Astrocyte (in vitro differentiated cells and primary cell): ENCODE measurements at regions not wholly inside any gene's neighbourhood (a gene's known extent, or its start where the extent isn't known, plus 50 kb on each side); places are given as distances from the start of the nearest gene placed in this dataset.

Experiments used
- DNase-seq: peaks from one replicate; pipeline ENCODE4 v3.0.0-alpha.2; 2010; ENCODE audit warnings: low read depth
- FAIRE-seq: peaks from 2 replicates; lab custom pipeline; 2011; peaks lifted over from hg19 to GRCh38; lab: Jason Lieb, UNC
- H2AFZ ChIP-seq: 2 replicates; pipeline ENCODE4 v1.6.0; 2012; ENCODE audit warnings: low read depth, low read length, inconsistent platforms
- H3K27ac ChIP-seq: 2 replicates; pipeline ENCODE4 v1.5.1; 2011; ENCODE audit warnings: low read depth, low read length, inconsistent platforms
- H3K27me3 ChIP-seq: 2 replicates; pipeline ENCODE4 v1.6.0; 2011; ENCODE audit warnings: low read length, inconsistent platforms; ENCODE audit not compliant: insufficient read depth
- H3K36me3 ChIP-seq: 2 replicates; pipeline ENCODE4 v1.5.1; 2011; ENCODE audit warnings: low read length, inconsistent platforms; ENCODE audit not compliant: insufficient read depth
- H3K4me1 ChIP-seq: 2 replicates; pipeline ENCODE4 v1.5.1; 2011; ENCODE audit warnings: low read length, inconsistent platforms; ENCODE audit not compliant: insufficient read depth
- H3K4me2 ChIP-seq: 2 replicates; pipeline ENCODE4 v1.6.0; 2012; ENCODE audit warnings: low read length, inconsistent platforms
- H3K4me3 ChIP-seq: 2 replicates; pipeline ENCODE4 v1.5.1; 2011; ENCODE audit warnings: low read depth, mild to moderate bottlenecking, low read length, inconsistent platforms; ENCODE audit not compliant: insufficient read depth
- H3K79me2 ChIP-seq: 2 replicates; pipeline ENCODE4 v1.6.0; 2012; ENCODE audit warnings: mild to moderate bottlenecking, low read length, inconsistent platforms; ENCODE audit not compliant: insufficient read depth
- H3K9ac ChIP-seq: 2 replicates; pipeline ENCODE4 v1.6.0; 2012; ENCODE audit warnings: mild to moderate bottlenecking, low read length, inconsistent platforms
- H3K9me3 ChIP-seq: 2 replicates; pipeline ENCODE4 v1.5.1; 2012; ENCODE audit warnings: low read depth, mild to moderate bottlenecking, low read length, inconsistent platforms; ENCODE audit not compliant: insufficient read depth
- H4K20me1 ChIP-seq: 2 replicates; pipeline ENCODE4 v1.6.0; 2012; ENCODE audit warnings: low read length, inconsistent platforms; ENCODE audit not compliant: insufficient read depth
- H3K27ac Mint-ChIP-seq: one replicate; pipeline ENCODE4 v1.8.0; 2021; ENCODE audit warnings: mild to moderate bottlenecking, mixed read lengths; ENCODE audit not compliant: unreplicated experiment
- H3K27me3 Mint-ChIP-seq: one replicate; pipeline ENCODE4 v1.8.0; 2021; ENCODE audit warnings: low read depth, mixed read lengths; ENCODE audit not compliant: unreplicated experiment
- H3K36me3 Mint-ChIP-seq: one replicate; pipeline ENCODE4 v1.8.0; 2021; ENCODE audit warnings: low read depth, mixed read lengths; ENCODE audit not compliant: unreplicated experiment
- H3K4me1 Mint-ChIP-seq: one replicate; pipeline ENCODE4 v1.8.0; 2021; ENCODE audit warnings: low read depth, mixed read lengths; ENCODE audit not compliant: unreplicated experiment
- H3K4me3 Mint-ChIP-seq: one replicate; pipeline ENCODE4 v1.8.0; 2021; ENCODE audit warnings: mild to moderate bottlenecking, moderate library complexity, mixed read lengths; ENCODE audit not compliant: unreplicated experiment
- H3K9me3 Mint-ChIP-seq: one replicate; pipeline ENCODE4 v1.8.0; 2021; ENCODE audit warnings: mild to moderate bottlenecking, mixed read lengths; ENCODE audit not compliant: unreplicated experiment
- CTCF ChIP-seq: IDR thresholded peaks from 2 replicates; pipeline ENCODE4 v1.5.1; 2011; ENCODE audit warnings: low read depth, mild to moderate bottlenecking, inconsistent platforms, low read length, moderate library complexity; ENCODE audit not compliant: insufficient read depth
- EZH2 ChIP-seq: IDR thresholded peaks from 2 replicates; pipeline ENCODE4 v1.6.1; 2012; ENCODE audit warnings: mild to moderate bottlenecking, low read length, inconsistent platforms; ENCODE audit not compliant: insufficient read depth

- H3K27ac ChIP-seq = no peak overlapping the region
- H2AFZ ChIP-seq = no peak overlapping the region
- H3K79me2 ChIP-seq = no peaks in the 10 kb centered on the region
- no peaks in the 10 kb centered on the region for H4K20me1 ChIP-seq
- H3K27me3 Mint-ChIP-seq = no peaks in the 10 kb centered on the region
- no peaks in the 10 kb centered on the region for H3K36me3 ChIP-seq
- no peak overlapping the region for H3K4me2 ChIP-seq
- H3K9me3 ChIP-seq = no peaks in the 10 kb centered on the region
- no peaks in the 10 kb centered on the region for H3K4me1 Mint-ChIP-seq
- peaks cover 5% of the 10 kb centered on the region for H3K9me3 Mint-ChIP-seq
- DNase-seq (no peak), FAIRE-seq (no peak)
- H3K27me3 ChIP-seq = no peaks in the 10 kb centered on the region
- no peak overlapping the region for H3K27ac Mint-ChIP-seq
- H3K4me3 ChIP-seq = no peak overlapping the region
- H3K4me1 ChIP-seq = no peaks in the 10 kb centered on the region
- no peak overlapping the region for H3K9ac ChIP-seq
- no peak for TF ChIP-seq EZH2
- TF ChIP-seq CTCF = no peak
- no peak overlapping the region for H3K4me3 Mint-ChIP-seq
- no peaks in the 10 kb centered on the region for H3K36me3 Mint-ChIP-seq
Observed at GRCh38 chr13:104961246-104961645, 1574.2 kb downstream of the EFNB2 start.

GRCh38 chr13:104954210-104954609 lies 1581.3 kb downstream of the EFNB2 start:
- no peak overlapping the region for H3K4me3 Mint-ChIP-seq
- Histone ChIP-seq H3K4me3 (no peak overlapping the region), H3K9me3 (no peaks in the 10 kb centered on the region), H3K4me1 (peaks cover 4% of the 10 kb centered on the region), H4K20me1 (no peaks in the 10 kb centered on the region), H3K9ac (no peak overlapping the region), H3K79me2 (no peaks in the 10 kb centered on the region), H2AFZ (no peak overlapping the region), H3K4me2 (no peak overlapping the region), H3K36me3 (no peaks in the 10 kb centered on the region), H3K27me3 (no peaks in the 10 kb centered on the region), H3K27ac (no peak overlapping the region)
- no peak for TF ChIP-seq EZH2
- no peak for TF ChIP-seq CTCF
- H3K27me3 Mint-ChIP-seq = no peaks in the 10 kb centered on the region
- no peak overlapping the region for H3K27ac Mint-ChIP-seq
- no peaks in the 10 kb centered on the region for H3K36me3 Mint-ChIP-seq
- DNase-seq (no peak), FAIRE-seq (no peak)
- peaks cover 4% of the 10 kb centered on the region for H3K9me3 Mint-ChIP-seq
- H3K4me1 Mint-ChIP-seq = peaks cover 10% of the 10 kb centered on the region

DNA sequence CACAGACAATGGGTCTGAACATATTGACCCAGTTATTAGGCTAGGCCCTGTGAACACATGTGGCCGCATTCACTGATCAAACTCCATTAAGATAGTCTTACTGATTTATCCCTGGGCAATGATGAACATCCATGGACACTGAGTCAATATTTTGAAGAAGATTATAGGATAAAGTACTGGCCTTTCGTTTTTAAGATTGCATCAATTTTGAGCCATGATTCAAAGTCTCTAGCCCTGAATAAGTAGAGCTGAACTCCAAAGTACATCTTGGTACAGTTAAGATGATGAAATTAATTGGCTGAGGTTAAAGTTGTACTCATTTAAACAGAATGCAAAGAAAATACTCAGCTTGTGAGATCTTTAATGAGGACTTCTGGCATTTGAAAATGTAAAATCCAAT lies 1581.9 kb downstream of the EFNB2 start:
- no peaks in the 10 kb centered on the region for H3K9me3 ChIP-seq
- H3K9ac ChIP-seq = no peak overlapping the region
- H3K9me3 Mint-ChIP-seq = peaks cover 2% of the 10 kb centered on the region
- no peaks in the 10 kb centered on the region for H3K79me2 ChIP-seq
- no peak for TF ChIP-seq CTCF
- no peak for TF ChIP-seq EZH2
- DNase-seq (no peak), FAIRE-seq (no peak)
- H3K4me2 ChIP-seq = no peak overlapping the region
- no peaks in the 10 kb centered on the region for H4K20me1 ChIP-seq
- H3K4me3 Mint-ChIP-seq = no peak overlapping the region
- no peaks in the 10 kb centered on the region for H3K36me3 ChIP-seq
- H3K27ac ChIP-seq = no peak overlapping the region
- H3K27ac Mint-ChIP-seq = no peak overlapping the region
- H3K4me3 ChIP-seq = no peak overlapping the region
- H3K4me1 Mint-ChIP-seq = peaks cover 10% of the 10 kb centered on the region
- H3K36me3 Mint-ChIP-seq = no peaks in the 10 kb centered on the region
- no peak overlapping the region for H2AFZ ChIP-seq
- no peaks in the 10 kb centered on the region for H3K27me3 Mint-ChIP-seq
- H3K4me1 ChIP-seq = peaks cover 4% of the 10 kb centered on the region
- H3K27me3 ChIP-seq = no peaks in the 10 kb centered on the region
